ENCODE measurements at regions not wholly inside any gene's neighbourhood (a gene's known extent, or its start where the extent isn't known, plus 50 kb on each side); places are given as distances from the start of the nearest gene placed in this dataset.

- Histone ChIP-seq H3K27ac (no peak overlapping the region), H3K9me3 (no peaks in the 10 kb centered on the region), H3K27me3 (no peaks in the 10 kb centered on the region), H3K4me3 (no peak overlapping the region), H3K4me1 (no peaks in the 10 kb centered on the region), H3K36me3 (no peaks in the 10 kb centered on the region)
- DNase-seq, result no peak
- TF ChIP-seq, protein P1, sequence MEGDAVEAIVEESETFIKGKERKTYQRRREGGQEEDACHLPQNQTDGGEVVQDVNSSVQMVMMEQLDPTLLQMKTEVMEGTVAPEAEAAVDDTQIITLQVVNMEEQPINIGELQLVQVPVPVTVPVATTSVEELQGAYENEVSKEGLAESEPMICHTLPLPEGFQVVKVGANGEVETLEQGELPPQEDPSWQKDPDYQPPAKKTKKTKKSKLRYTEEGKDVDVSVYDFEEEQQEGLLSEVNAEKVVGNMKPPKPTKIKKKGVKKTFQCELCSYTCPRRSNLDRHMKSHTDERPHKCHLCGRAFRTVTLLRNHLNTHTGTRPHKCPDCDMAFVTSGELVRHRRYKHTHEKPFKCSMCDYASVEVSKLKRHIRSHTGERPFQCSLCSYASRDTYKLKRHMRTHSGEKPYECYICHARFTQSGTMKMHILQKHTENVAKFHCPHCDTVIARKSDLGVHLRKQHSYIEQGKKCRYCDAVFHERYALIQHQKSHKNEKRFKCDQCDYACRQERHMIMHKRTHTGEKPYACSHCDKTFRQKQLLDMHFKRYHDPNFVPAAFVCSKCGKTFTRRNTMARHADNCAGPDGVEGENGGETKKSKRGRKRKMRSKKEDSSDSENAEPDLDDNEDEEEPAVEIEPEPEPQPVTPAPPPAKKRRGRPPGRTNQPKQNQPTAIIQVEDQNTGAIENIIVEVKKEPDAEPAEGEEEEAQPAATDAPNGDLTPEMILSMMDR (IDR thresholded peaks at IDR 0.05), result no peak
- intact Hi-C loops (cut with DNase I; ENCODE audit: low total_unique reads), result no loop called here
Measured at GRCh38 chr3:159229116-159229680, 427.3 kb downstream of the MFSD1 start.

DNA sequence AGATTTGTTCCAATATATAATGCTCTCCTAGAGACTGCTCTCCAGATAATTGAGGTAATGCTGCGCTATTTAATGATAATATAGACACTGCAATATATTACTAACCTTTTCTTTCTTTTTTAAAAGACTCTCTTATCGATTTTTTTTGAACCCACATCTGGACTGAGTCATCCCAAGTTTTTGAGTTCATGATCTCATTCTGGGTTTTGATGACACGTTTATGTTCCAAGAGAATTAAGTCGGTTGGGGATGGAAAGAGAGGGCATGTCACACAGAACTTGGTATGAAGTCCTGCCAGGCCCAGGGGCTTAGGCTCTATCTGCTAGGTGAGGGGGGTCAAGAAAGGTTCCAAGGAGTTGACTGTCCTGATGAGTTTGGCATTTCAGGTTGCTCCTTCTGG is 431.1 kb downstream of the MFSD1 start:
- Histone ChIP-seq H3K36me3 (no peaks in the 10 kb centered on the region), H3K27ac (no peak overlapping the region), H3K4me3 (no peak overlapping the region), H3K27me3 (no peaks in the 10 kb centered on the region), H3K9me3 (no peaks in the 10 kb centered on the region), H3K4me1 (no peaks in the 10 kb centered on the region)
- intact Hi-C loops (cut with DNase I; ENCODE audit: low total_unique reads), result no loop called here
- no peak for DNase-seq
- TF ChIP-seq, protein P1 (IDR thresholded peaks at IDR 0.05), result no peak

- Histone ChIP-seq H3K4me1 (no peaks in the 10 kb centered on the region), H3K4me3 (no peak overlapping the region), H3K27me3 (no peaks in the 10 kb centered on the region), H3K36me3 (no peaks in the 10 kb centered on the region), H3K9me3 (no peaks in the 10 kb centered on the region), H3K27ac (no peak overlapping the region)
- intact Hi-C loops (cut with DNase I; ENCODE audit: low total_unique reads), result no loop called here
- no peak for DNase-seq
- TF ChIP-seq, protein P1 (IDR thresholded peaks at IDR 0.05), result no peak
Measured at GRCh38 chr3:159233734-159234133, 431.9 kb downstream of the MFSD1 start.

DNA sequence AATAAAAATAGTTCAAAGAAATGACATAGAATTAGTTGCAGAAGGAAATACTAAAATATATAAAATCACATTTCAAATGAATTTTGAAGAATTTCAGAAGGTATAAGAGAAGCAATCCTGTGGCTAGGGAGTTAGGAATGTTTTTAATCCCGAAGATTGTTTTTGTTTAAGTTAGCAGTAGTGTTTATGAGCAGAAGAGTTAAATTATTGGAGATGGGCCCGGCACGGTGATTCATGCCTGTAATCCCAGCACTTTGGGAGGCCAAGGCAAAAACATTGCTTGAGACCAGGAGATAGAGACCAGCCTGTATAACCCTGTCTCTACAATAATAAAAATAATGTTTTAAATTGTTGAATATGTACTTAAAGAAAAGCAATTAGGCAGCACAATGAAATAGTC is 432.5 kb downstream of the MFSD1 start:
- Histone ChIP-seq H3K4me1 (no peaks in the 10 kb centered on the region), H3K9me3 (no peaks in the 10 kb centered on the region), H3K4me3 (no peak overlapping the region), H3K36me3 (no peaks in the 10 kb centered on the region), H3K27ac (no peak overlapping the region), H3K27me3 (no peaks in the 10 kb centered on the region)
- DNase-seq, result no peak
- TF ChIP-seq, protein P1 (IDR thresholded peaks at IDR 0.05), result no peak
- intact Hi-C loops (cut with DNase I; ENCODE audit: low total_unique reads), result no loop called here

DNA sequence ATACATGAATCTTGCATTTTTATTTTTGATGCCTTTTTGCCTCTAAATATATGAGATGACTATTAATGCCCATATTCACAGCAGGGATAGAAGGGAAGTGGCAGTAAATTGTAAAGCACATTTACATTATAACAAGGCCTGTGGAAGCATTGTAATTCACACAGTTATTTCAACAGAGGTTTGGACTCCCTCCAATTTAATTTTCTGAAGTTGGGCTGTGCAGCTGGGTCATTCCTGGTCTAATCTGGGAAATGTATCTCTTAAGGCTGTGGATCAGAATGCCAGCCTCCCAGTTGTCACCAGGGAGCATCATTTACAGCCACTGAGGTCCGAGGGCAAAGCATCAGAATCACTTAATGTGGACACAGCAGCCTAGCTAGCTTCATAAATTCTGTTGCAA is 434.5 kb downstream of the MFSD1 start:
- Histone ChIP-seq H3K27ac (no peak overlapping the region), H3K27me3 (no peaks in the 10 kb centered on the region), H3K4me3 (no peak overlapping the region), H3K36me3 (no peaks in the 10 kb centered on the region), H3K4me1 (no peaks in the 10 kb centered on the region), H3K9me3 (no peaks in the 10 kb centered on the region)
- no peak for DNase-seq
- intact Hi-C loops (cut with DNase I; ENCODE audit: low total_unique reads), result no loop called here
- TF ChIP-seq, protein P1 (IDR thresholded peaks at IDR 0.05), result no peak

DNA sequence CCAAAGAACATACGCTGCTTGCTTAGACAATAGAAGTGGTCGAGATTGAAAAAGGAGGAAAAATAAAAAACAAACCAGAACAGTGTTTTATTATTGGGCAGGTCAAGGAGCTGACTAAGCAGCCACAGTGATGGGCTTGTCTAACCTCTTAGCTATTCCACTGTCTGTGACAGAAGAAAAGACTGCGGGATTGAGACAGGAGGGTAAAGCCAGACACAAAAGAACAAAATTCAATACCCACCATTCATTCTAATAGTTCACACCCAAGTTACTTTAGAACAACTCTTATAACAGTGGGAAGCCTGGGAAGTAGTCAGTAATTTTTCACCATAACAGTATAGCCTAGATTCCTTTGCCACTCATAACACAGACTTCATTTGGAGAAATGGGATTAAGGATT is 435.4 kb downstream of the MFSD1 start:
- Histone ChIP-seq H3K9me3 (no peaks in the 10 kb centered on the region), H3K27ac (no peak overlapping the region), H3K4me1 (no peaks in the 10 kb centered on the region), H3K27me3 (no peaks in the 10 kb centered on the region), H3K4me3 (no peak overlapping the region), H3K36me3 (no peaks in the 10 kb centered on the region)
- DNase-seq, result no peak
- TF ChIP-seq, protein P1 (IDR thresholded peaks at IDR 0.05), result no peak
- intact Hi-C loops (cut with DNase I; ENCODE audit: low total_unique reads), result no loop called here
